Ishikawa (cell line): ENCODE measurements at regions not wholly inside any gene's neighbourhood (a gene's known extent, or its start where the extent isn't known, plus 50 kb on each side); places are given as distances from the start of the nearest gene placed in this dataset.

Experiments used
- CREB1 ChIP-seq: IDR thresholded peaks from 2 replicates; pipeline ENCODE4 v1.6.1; 2012; ENCODE audit warnings: low read depth
- EGR1 ChIP-seq: IDR thresholded peaks from 2 replicates; pipeline ENCODE4 v1.6.1; 2012
- EP300 ChIP-seq: IDR thresholded peaks from 2 replicates; pipeline ENCODE4 v1.6.1; 2012; ENCODE audit warnings: borderline replicate concordance
- FOXM1 ChIP-seq: IDR thresholded peaks from 2 replicates; pipeline ENCODE4 v1.6.1; 2012; ENCODE audit warnings: low read depth, borderline replicate concordance
- RAD21 ChIP-seq: IDR thresholded peaks from 2 replicates; pipeline ENCODE4 v1.6.1; 2012; ENCODE audit warnings: low read depth
- REST ChIP-seq: IDR thresholded peaks from 2 replicates; pipeline ENCODE4 v1.6.1; 2012; ENCODE audit warnings: low read depth, mild to moderate bottlenecking
- TCF12 ChIP-seq: IDR thresholded peaks from 2 replicates; pipeline ENCODE4 v1.6.1; 2012; ENCODE audit warnings: low read depth
- TEAD4 ChIP-seq: IDR thresholded peaks from 2 replicates; pipeline ENCODE4 v1.6.1; 2012
- USF1 ChIP-seq: IDR thresholded peaks from 2 replicates; pipeline ENCODE4 v1.6.1; 2012
- YY1 ChIP-seq: IDR thresholded peaks from 2 replicates; pipeline ENCODE4 v1.6.1; 2012; ENCODE audit warnings: low read depth
- TF ChIP-seq, protein P1 (sequence below): IDR thresholded peaks from 2 replicates; pipeline ENCODE4 v1.6.1; 2012

DNA sequence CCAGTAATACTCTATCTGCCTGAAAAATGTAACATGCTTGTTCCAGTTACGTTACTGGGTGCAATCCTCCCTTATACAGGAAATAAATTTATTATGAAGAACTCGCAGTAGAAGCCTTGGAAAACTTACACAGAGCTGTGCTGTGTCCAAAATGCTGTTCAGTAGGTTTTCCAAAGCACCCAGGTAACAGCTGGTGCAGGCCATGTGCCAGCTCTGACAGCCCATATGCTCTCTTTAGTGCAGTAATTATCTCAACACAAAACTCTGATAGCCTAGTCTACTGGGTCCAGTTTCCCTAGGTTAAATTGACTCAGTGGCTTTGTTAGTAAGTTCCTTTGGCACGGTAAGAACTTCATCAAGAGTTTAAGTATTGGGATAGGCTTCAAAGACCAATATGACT is 120.7 kb upstream of the OBI1 start:
- TF ChIP-seq REST: no peak
- TF ChIP-seq, protein P1, sequence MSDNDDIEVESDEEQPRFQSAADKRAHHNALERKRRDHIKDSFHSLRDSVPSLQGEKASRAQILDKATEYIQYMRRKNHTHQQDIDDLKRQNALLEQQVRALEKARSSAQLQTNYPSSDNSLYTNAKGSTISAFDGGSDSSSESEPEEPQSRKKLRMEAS: no peak
- TF ChIP-seq TCF12: no peak
- no peak for TF ChIP-seq FOXM1
- TF ChIP-seq CREB1: no peak
- no peak for TF ChIP-seq YY1
- TF ChIP-seq EGR1: no peak
- no peak for TF ChIP-seq EP300
- TF ChIP-seq RAD21: no peak
- no peak for TF ChIP-seq TEAD4
- no peak for TF ChIP-seq USF1
